KMS-11 (cell line): ENCODE measurements at regions not wholly inside any gene's neighbourhood (a gene's known extent, or its start where the extent isn't known, plus 50 kb on each side); places are given as distances from the start of the nearest gene placed in this dataset.

Source experiments
- H2AFZ ChIP-seq: fragments of 200-600 bp; sonication (generic); 2 replicates; pipeline ENCODE4 v1.6.1; 2016; ENCODE audit warnings: antibody characterized with exemption, mixed run types, low read depth
- H3K27ac ChIP-seq: fragments of 200-600 bp; sonication (generic); 2 replicates; pipeline ENCODE4 v1.6.1; 2016; ENCODE audit warnings: mild to moderate bottlenecking, mixed run types
- H3K27me3 ChIP-seq: fragments of 200-600 bp; sonication (generic); 2 replicates; pipeline ENCODE4 v1.6.1; 2017; ENCODE audit warnings: mild to moderate bottlenecking, low read depth, mixed run types, moderate library complexity; ENCODE audit not compliant: insufficient read depth
- H3K36me3 ChIP-seq: fragments of 200-600 bp; sonication (generic); 2 replicates; pipeline ENCODE4 v1.6.1; 2017; ENCODE audit warnings: mild to moderate bottlenecking, mixed run types; ENCODE audit not compliant: insufficient read depth
- H3K4me1 ChIP-seq: fragments of 200-600 bp; sonication (generic); 2 replicates; pipeline ENCODE4 v1.6.1; 2016; ENCODE audit warnings: mild to moderate bottlenecking, low read depth, mixed run types; ENCODE audit not compliant: poor library complexity, severe bottlenecking
- H3K4me2 ChIP-seq: fragments of 200-600 bp; sonication (generic); 2 replicates; pipeline ENCODE4 v1.7.0; 2016; ENCODE audit warnings: mild to moderate bottlenecking, mixed run types
- H3K4me3 ChIP-seq: fragments of 200-600 bp; sonication (generic); IDR thresholded peaks from 2 replicates; pipeline ENCODE4 v1.6.1; 2017; ENCODE audit warnings: low read depth, low read length, mixed read lengths; ENCODE audit not compliant: insufficient read depth
- H3K79me2 ChIP-seq: fragments of 200-600 bp; sonication (generic); 2 replicates; pipeline ENCODE4 v1.6.1; 2016; ENCODE audit warnings: low read depth, mixed run types; ENCODE audit not compliant: insufficient read depth
- H3K9ac ChIP-seq: fragments of 200-600 bp; sonication (generic); 2 replicates; pipeline ENCODE4 v1.6.1; 2016; ENCODE audit warnings: mild to moderate bottlenecking, mixed run types
- H4K20me1 ChIP-seq: fragments of 200-600 bp; sonication (generic); 2 replicates; pipeline ENCODE4 v1.6.1; 2016; ENCODE audit warnings: mild to moderate bottlenecking, mixed run types; ENCODE audit not compliant: insufficient read depth
- TF ChIP-seq, protein P1 (sequence below): fragments of 200-600 bp; sonication (generic); conservative IDR thresholded peaks from 2 replicates; pipeline ENCODE4 v1.6.1; 2017; ENCODE audit warnings: low read depth, mild to moderate bottlenecking, antibody characterized with exemption, low read length, moderate library complexity, mixed read lengths

DNA sequence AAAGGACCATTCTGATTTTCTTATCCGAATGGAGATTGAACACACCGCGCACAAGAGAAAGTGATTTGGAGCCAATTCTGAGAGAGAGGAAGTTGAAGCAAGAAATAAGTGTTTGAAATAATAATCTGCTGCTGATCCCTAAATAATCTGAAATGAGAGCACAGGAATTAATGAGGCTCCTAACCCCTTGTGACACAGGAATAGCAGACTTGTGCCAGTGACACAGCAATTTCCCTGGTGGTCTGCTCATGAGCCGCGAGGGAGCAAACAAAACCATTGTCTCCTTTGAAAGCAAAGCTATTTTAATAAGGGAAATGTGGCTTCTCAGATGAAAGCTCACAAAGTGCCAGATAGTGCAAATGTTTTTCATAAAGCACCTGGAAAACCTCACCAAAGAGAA is 936.1 kb upstream of the WWC1 start:
- TF ChIP-seq, protein P1, sequence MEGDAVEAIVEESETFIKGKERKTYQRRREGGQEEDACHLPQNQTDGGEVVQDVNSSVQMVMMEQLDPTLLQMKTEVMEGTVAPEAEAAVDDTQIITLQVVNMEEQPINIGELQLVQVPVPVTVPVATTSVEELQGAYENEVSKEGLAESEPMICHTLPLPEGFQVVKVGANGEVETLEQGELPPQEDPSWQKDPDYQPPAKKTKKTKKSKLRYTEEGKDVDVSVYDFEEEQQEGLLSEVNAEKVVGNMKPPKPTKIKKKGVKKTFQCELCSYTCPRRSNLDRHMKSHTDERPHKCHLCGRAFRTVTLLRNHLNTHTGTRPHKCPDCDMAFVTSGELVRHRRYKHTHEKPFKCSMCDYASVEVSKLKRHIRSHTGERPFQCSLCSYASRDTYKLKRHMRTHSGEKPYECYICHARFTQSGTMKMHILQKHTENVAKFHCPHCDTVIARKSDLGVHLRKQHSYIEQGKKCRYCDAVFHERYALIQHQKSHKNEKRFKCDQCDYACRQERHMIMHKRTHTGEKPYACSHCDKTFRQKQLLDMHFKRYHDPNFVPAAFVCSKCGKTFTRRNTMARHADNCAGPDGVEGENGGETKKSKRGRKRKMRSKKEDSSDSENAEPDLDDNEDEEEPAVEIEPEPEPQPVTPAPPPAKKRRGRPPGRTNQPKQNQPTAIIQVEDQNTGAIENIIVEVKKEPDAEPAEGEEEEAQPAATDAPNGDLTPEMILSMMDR = no peak
- H3K4me1 ChIP-seq = no peaks in the 10 kb centered on the region
- no peak overlapping the region for H3K4me3 ChIP-seq
- H3K27me3 ChIP-seq = no peaks in the 10 kb centered on the region
- no peak overlapping the region for H3K4me2 ChIP-seq
- no peaks in the 10 kb centered on the region for H4K20me1 ChIP-seq
- no peak overlapping the region for H3K9ac ChIP-seq
- H3K36me3 ChIP-seq = no peaks in the 10 kb centered on the region
- no peak overlapping the region for H2AFZ ChIP-seq
- no peaks in the 10 kb centered on the region for H3K79me2 ChIP-seq
- no peak overlapping the region for H3K27ac ChIP-seq

DNA sequence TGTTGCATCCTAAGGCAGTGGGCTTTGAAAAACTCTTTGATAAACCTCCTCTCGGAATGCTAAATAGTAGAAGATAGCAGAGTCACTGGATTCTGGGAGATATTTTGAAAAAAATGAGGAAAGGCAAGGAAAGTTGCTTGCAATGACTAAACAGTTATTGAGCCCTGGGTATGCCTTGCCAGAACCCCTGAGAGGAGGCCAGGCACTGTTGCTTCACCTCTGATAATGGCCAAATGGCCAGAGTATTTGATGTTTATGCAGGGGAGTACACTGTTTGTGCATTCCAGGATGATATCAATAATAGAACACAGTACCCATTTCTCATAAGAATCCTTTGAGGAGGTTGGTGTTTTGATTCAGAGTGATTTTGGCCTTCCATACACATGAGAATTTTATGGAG is 935.1 kb upstream of the WWC1 start:
- Histone ChIP-seq H3K4me3 (no peak overlapping the region), H3K4me2 (no peak overlapping the region), H4K20me1 (no peaks in the 10 kb centered on the region), H2AFZ (no peak overlapping the region), H3K4me1 (no peaks in the 10 kb centered on the region), H3K79me2 (no peaks in the 10 kb centered on the region), H3K36me3 (no peaks in the 10 kb centered on the region), H3K27me3 (no peaks in the 10 kb centered on the region), H3K27ac (no peak overlapping the region), H3K9ac (no peak overlapping the region)
- TF ChIP-seq, protein P1 = no peak

DNA sequence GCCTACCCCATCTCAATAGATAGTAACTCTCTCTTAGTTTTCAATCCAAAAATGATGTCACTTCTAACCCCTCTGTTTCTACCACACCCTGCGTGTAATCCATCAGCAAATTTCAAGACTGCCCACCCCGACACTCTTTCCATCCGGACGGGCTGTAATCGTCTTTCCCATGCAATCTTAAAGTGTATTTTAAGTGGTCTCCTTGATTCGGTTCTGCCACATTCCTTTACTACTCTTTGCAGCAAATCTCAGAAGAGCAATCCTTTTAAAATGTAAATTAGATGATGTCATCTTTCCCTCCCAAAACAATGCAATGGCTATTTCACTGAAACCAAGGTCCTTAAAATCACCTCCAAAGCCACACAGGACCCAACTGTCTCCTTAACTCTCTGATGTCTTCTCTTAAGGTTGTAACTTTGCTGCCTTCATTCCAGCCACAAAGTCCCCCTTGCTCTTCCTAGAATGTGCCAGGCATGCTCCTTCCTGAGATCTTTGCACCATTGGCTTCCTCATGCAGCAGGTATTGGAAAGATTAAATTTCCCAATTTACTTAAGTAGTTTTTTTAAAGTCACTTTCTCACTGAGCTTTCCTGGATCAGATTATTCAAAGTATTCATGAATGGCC is 932.5 kb upstream of the WWC1 start:
- Histone ChIP-seq H3K27me3 (no peaks in the 10 kb centered on the region), H4K20me1 (no peaks in the 10 kb centered on the region), H3K4me1 (no peaks in the 10 kb centered on the region), H3K27ac (no peak overlapping the region), H3K79me2 (no peaks in the 10 kb centered on the region), H3K4me3 (no peak overlapping the region), H3K36me3 (no peaks in the 10 kb centered on the region), H3K9ac (no peak overlapping the region), H3K4me2 (no peak overlapping the region), H2AFZ (no peak overlapping the region)
- TF ChIP-seq, protein P1 = no peak

DNA sequence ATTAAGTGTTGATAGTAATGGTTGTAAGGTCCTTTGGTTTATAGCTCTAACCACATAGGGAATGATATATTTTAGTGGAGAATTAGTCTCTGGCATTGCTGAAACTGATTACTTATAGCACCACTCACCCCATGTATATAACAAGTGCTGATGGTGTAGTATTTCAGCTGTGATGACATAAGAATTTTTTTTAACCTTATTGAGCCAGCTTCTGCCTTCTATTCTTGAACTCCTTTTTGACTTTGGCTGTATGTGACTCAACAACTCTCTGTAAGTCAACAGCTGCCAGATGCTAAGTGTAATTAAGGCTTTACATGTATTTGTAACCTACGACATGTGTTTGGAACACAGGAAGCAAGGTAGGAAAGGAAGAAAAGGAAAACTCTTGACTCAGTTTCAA is 929.6 kb upstream of the WWC1 start:
- no peaks in the 10 kb centered on the region for H3K79me2 ChIP-seq
- no peaks in the 10 kb centered on the region for H3K4me1 ChIP-seq
- H2AFZ ChIP-seq = no peak overlapping the region
- H3K4me3 ChIP-seq = no peak overlapping the region
- H3K27me3 ChIP-seq = no peaks in the 10 kb centered on the region
- TF ChIP-seq, protein P1 = no peak
- no peaks in the 10 kb centered on the region for H3K36me3 ChIP-seq
- H3K9ac ChIP-seq = no peak overlapping the region
- H4K20me1 ChIP-seq = no peaks in the 10 kb centered on the region
- no peak overlapping the region for H3K27ac ChIP-seq
- H3K4me2 ChIP-seq = no peak overlapping the region
